Activated CD4-positive, alpha-beta T cell treated with anti-CD3 and anti-CD28 coated beads, Interleukin-2, amount 10 ng/mL, durations not matched to agents 7 days and 5 days (primary cell): ENCODE measurements at regions not wholly inside any gene's neighbourhood (a gene's known extent, or its start where the extent isn't known, plus 50 kb on each side); places are given as distances from the start of the nearest gene placed in this dataset.

Source experiments
- CTCF ChIA-PET: fragments of 350-600 bp; sonication (Branson Sonifier 250); formaldehyde crosslinking; loops from one replicate; lab custom pipeline; 2021; ENCODE audit warnings: antibody characterized with exemption; lab: Charles Lee
- POLR2A ChIA-PET: fragments of 350-600 bp; sonication (Branson Sonifier 250); formaldehyde crosslinking; loops from one replicate; lab custom pipeline; 2021; ENCODE audit warnings: antibody characterized with exemption; lab: Charles Lee
- DNase-seq: peaks from one replicate; pipeline ENCODE4 v3.0.0-alpha.2; 2020
- H3K27ac Mint-ChIP-seq: one replicate; pipeline ENCODE4 v1.8.0; 2021; ENCODE audit warnings: mild to moderate bottlenecking, moderate library complexity, mixed read lengths
- H3K27me3 Mint-ChIP-seq: one replicate; pipeline ENCODE4 v1.8.0; 2021; ENCODE audit warnings: mixed read lengths
- H3K36me3 Mint-ChIP-seq: one replicate; pipeline ENCODE4 v1.8.0; 2021; ENCODE audit warnings: low read depth, mixed read lengths
- H3K4me1 Mint-ChIP-seq: one replicate; pipeline ENCODE4 v1.8.0; 2021; ENCODE audit warnings: mixed read lengths
- H3K4me3 Mint-ChIP-seq: one replicate; pipeline ENCODE4 v1.8.0; 2021; ENCODE audit warnings: mild to moderate bottlenecking, moderate library complexity, mixed read lengths
- H3K9me3 Mint-ChIP-seq: one replicate; pipeline ENCODE4 v1.8.0; 2021; ENCODE audit warnings: mixed read lengths

DNA sequence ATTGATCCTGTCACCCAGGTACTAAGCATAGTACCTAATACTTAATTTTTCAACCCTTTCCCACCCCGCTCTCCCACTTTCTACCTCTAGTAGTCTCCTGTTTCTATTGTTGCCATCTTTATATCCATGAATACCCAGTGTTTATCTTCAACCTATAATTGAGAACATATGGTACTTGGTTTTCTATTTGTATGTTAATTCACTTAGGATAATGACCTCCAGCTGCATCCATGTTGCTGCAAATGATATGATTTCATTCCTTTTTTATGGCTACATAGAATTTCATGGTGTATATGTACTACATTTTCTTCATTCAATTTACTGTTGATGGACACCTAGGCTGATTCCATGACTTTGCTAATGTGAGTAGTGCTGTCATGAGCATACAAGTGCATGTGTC lies 547.3 kb upstream of the NOVA1 start:
- DNase-seq = no peak
- Mint-ChIP-seq H3K4me1 (no peaks in the 10 kb centered on the region), H3K27ac (no peak overlapping the region), H3K36me3 (no peaks in the 10 kb centered on the region), H3K27me3 (no peaks in the 10 kb centered on the region), H3K4me3 (no peak overlapping the region), H3K9me3 (peaks cover 9% of the 10 kb centered on the region)
- CTCF ChIA-PET = no interaction called here
- POLR2A ChIA-PET = no interaction called here

GRCh38 chr14:27148143-27148542 lies 550.3 kb upstream of the NOVA1 start:
- H3K4me3 Mint-ChIP-seq = no peak overlapping the region
- peaks cover 9% of the 10 kb centered on the region for H3K9me3 Mint-ChIP-seq
- no peaks in the 10 kb centered on the region for H3K4me1 Mint-ChIP-seq
- no peak overlapping the region for H3K27ac Mint-ChIP-seq
- no peaks in the 10 kb centered on the region for H3K36me3 Mint-ChIP-seq
- ChIA-PET CTCF (no interaction called here), POLR2A (no interaction called here)
- DNase-seq = no peak
- H3K27me3 Mint-ChIP-seq = no peaks in the 10 kb centered on the region

GRCh38 chr14:27164139-27164538 lies 566.3 kb upstream of the NOVA1 start:
- CTCF ChIA-PET = no interaction called here
- Mint-ChIP-seq H3K4me1 (no peaks in the 10 kb centered on the region), H3K4me3 (no peak overlapping the region), H3K27ac (no peak overlapping the region), H3K9me3 (peaks cover 14% of the 10 kb centered on the region), H3K27me3 (no peaks in the 10 kb centered on the region), H3K36me3 (no peaks in the 10 kb centered on the region)
- DNase-seq = no peak
- POLR2A ChIA-PET = no interaction called here

GRCh38 chr14:27175489-27175888 lies 577.7 kb upstream of the NOVA1 start:
- Mint-ChIP-seq H3K4me3 (no peak overlapping the region), H3K9me3 (peaks cover 11% of the 10 kb centered on the region), H3K27me3 (no peaks in the 10 kb centered on the region), H3K4me1 (no peaks in the 10 kb centered on the region), H3K27ac (no peak overlapping the region), H3K36me3 (no peaks in the 10 kb centered on the region)
- CTCF ChIA-PET = no interaction called here
- POLR2A ChIA-PET = no interaction called here
- no peak for DNase-seq

- POLR2A ChIA-PET = no interaction called here
- Mint-ChIP-seq H3K36me3 (no peaks in the 10 kb centered on the region), H3K9me3 (peaks cover 6% of the 10 kb centered on the region), H3K27ac (no peak overlapping the region), H3K27me3 (no peaks in the 10 kb centered on the region), H3K4me3 (no peak overlapping the region), H3K4me1 (no peaks in the 10 kb centered on the region)
- no peak for DNase-seq
- CTCF ChIA-PET = no interaction called here
Measured at GRCh38 chr14:27181333-27181732, 583.5 kb upstream of the NOVA1 start.

DNA sequence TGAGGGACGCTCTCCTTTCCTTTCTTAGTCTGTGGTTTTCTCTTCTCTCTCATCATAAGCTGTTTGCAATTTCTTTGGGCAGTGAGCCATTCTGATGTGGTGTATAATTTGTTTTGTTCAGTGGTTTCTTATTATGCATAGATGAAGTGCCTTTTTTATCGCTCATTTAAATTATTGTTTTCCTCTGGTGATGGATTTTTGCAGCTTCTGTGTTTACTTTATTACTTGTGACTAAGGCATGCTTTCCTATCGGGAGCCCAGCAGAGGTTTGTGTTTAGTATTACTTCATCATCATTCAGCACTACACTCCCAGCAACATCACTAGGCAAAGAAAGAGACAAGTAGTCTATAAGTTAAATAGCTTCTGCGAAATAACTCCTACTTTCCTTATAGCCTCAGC lies 586.6 kb upstream of the NOVA1 start:
- H3K27ac Mint-ChIP-seq = no peak overlapping the region
- no peak for DNase-seq
- H3K9me3 Mint-ChIP-seq = peaks cover 6% of the 10 kb centered on the region
- H3K27me3 Mint-ChIP-seq = no peaks in the 10 kb centered on the region
- H3K4me1 Mint-ChIP-seq = no peaks in the 10 kb centered on the region
- CTCF ChIA-PET = no interaction called here
- POLR2A ChIA-PET = no interaction called here
- no peaks in the 10 kb centered on the region for H3K36me3 Mint-ChIP-seq
- H3K4me3 Mint-ChIP-seq = no peak overlapping the region

- ChIA-PET CTCF (no interaction called here), POLR2A (no interaction called here)
- Mint-ChIP-seq H3K4me3 (no peak overlapping the region), H3K27me3 (no peaks in the 10 kb centered on the region), H3K36me3 (no peaks in the 10 kb centered on the region), H3K4me1 (no peaks in the 10 kb centered on the region), H3K27ac (no peak overlapping the region), H3K9me3 (peaks cover 7% of the 10 kb centered on the region)
- no peak for DNase-seq
Measured at GRCh38 chr14:27186048-27186447, 588.2 kb upstream of the NOVA1 start.

DNA sequence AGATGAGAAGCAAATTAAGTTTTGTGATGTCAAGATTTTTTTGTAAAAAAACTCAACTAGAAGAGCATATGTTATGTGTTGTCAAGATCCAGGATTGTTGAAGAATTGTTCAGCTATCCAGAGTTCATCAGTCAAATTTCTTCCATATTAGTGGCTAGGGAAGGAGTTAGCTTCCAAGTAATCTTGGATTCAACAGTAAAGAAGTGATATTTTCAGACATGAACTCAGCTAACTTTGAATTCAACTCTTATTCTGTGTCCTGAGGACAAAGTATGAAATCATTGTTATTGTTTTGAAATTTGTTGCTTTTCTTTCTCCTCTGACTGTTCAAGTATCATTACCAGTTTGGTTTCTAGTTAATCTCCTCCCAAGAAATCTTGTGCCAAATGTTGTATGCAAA lies 589.3 kb upstream of the NOVA1 start:
- Mint-ChIP-seq H3K4me1 (no peaks in the 10 kb centered on the region), H3K9me3 (peaks cover 3% of the 10 kb centered on the region), H3K4me3 (no peak overlapping the region), H3K27me3 (no peaks in the 10 kb centered on the region), H3K27ac (no peak overlapping the region), H3K36me3 (no peaks in the 10 kb centered on the region)
- no peak for DNase-seq
- CTCF ChIA-PET = no interaction called here
- POLR2A ChIA-PET = no interaction called here

GRCh38 chr14:27190296-27190695 lies 592.5 kb upstream of the NOVA1 start:
- Mint-ChIP-seq H3K4me3 (no peak overlapping the region), H3K4me1 (no peaks in the 10 kb centered on the region), H3K27me3 (no peaks in the 10 kb centered on the region), H3K36me3 (no peaks in the 10 kb centered on the region), H3K9me3 (peaks cover 8% of the 10 kb centered on the region), H3K27ac (no peak overlapping the region)
- DNase-seq = no peak
- POLR2A ChIA-PET = no interaction called here
- CTCF ChIA-PET = no interaction called here

- H3K4me1 Mint-ChIP-seq = no peaks in the 10 kb centered on the region
- H3K27ac Mint-ChIP-seq = no peak overlapping the region
- ChIA-PET POLR2A (no interaction called here), CTCF (no interaction called here)
- no peak for DNase-seq
- no peaks in the 10 kb centered on the region for H3K36me3 Mint-ChIP-seq
- no peak overlapping the region for H3K4me3 Mint-ChIP-seq
- H3K27me3 Mint-ChIP-seq = no peaks in the 10 kb centered on the region
- peaks cover 4% of the 10 kb centered on the region for H3K9me3 Mint-ChIP-seq
Measured at GRCh38 chr14:27199272-27199671, 601.4 kb upstream of the NOVA1 start.

GRCh38 chr14:27205036-27205435 lies 607.2 kb upstream of the NOVA1 start:
- Mint-ChIP-seq H3K27me3 (no peaks in the 10 kb centered on the region), H3K36me3 (no peaks in the 10 kb centered on the region), H3K4me3 (no peak overlapping the region), H3K4me1 (no peaks in the 10 kb centered on the region), H3K27ac (no peak overlapping the region), H3K9me3 (peaks cover 8% of the 10 kb centered on the region)
- POLR2A ChIA-PET = no interaction called here
- CTCF ChIA-PET = no interaction called here
- DNase-seq = no peak

DNA sequence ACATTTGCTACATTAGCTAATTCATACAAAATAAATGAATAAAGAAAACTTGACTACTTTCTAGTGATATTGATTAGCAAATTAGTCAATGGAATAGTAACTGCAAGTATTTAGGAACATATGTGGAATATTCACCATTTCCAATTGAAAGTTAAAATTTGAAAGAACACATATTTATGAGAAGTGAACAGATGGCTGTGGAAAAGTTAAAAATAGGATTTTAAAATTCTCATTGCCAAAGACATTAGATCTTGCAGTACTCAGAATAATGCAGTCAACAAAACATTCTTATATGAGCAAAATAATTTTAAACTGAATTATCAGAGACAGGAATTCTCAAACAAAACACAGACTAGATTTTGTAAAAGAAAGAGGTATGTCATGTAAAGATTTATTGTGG lies 613.9 kb upstream of the NOVA1 start:
- ChIA-PET POLR2A (no interaction called here), CTCF (no interaction called here)
- Mint-ChIP-seq H3K36me3 (no peaks in the 10 kb centered on the region), H3K27ac (no peak overlapping the region), H3K4me3 (no peak overlapping the region), H3K9me3 (peaks cover 13% of the 10 kb centered on the region), H3K27me3 (no peaks in the 10 kb centered on the region), H3K4me1 (no peaks in the 10 kb centered on the region)
- DNase-seq = no peak

DNA sequence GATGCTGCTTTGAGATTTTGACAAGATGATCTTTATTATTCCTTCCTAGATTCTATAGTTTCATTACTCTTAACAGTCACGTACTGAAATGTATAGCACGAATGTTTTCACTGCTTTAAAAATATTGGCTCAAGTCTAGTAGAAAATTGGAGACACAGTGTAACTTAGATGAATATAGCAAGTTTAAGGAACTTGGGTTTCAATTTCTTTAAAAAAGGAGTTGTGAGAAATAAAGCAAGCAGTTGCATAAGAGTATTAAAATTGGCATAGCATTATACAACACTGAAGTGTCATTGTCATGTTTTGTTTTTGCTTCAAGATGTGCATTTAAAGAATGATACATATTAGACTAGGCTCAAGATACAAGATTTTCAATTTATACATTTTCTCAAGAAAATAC lies 624.8 kb upstream of the NOVA1 start:
- H3K27me3 Mint-ChIP-seq = no peaks in the 10 kb centered on the region
- CTCF ChIA-PET = no interaction called here
- no peak for DNase-seq
- H3K4me1 Mint-ChIP-seq = no peaks in the 10 kb centered on the region
- peaks cover 14% of the 10 kb centered on the region for H3K9me3 Mint-ChIP-seq
- no peaks in the 10 kb centered on the region for H3K36me3 Mint-ChIP-seq
- H3K27ac Mint-ChIP-seq = no peak overlapping the region
- H3K4me3 Mint-ChIP-seq = no peak overlapping the region
- POLR2A ChIA-PET = no interaction called here

DNA sequence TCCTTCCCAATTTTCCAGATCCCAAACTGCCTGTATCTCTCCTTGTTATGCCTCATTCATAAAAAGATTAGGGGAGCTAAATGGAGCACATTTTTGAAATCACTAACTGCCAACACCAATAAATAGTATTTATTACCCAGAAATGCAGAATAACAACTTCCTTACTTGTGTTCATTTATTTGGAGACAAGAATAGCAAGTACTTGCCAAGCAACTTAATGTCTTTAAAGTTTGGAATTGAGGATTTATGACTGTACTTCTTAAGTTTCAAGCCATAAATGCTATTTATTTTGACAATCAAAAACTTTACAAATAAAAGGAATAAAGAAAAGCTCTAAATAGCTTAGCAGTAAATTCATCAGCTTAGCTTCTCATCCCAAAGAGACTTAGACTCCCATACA lies 626.1 kb upstream of the NOVA1 start:
- Mint-ChIP-seq H3K4me3 (no peak overlapping the region), H3K27ac (no peak overlapping the region), H3K27me3 (no peaks in the 10 kb centered on the region), H3K4me1 (no peaks in the 10 kb centered on the region), H3K36me3 (no peaks in the 10 kb centered on the region), H3K9me3 (peaks cover 14% of the 10 kb centered on the region)
- ChIA-PET CTCF (no interaction called here), POLR2A (no interaction called here)
- no peak for DNase-seq

- Mint-ChIP-seq H3K4me3 (no peak overlapping the region), H3K27me3 (no peaks in the 10 kb centered on the region), H3K4me1 (no peaks in the 10 kb centered on the region), H3K36me3 (no peaks in the 10 kb centered on the region), H3K9me3 (peaks cover 8% of the 10 kb centered on the region), H3K27ac (no peak overlapping the region)
- DNase-seq = no peak
- POLR2A ChIA-PET = no interaction called here
- CTCF ChIA-PET = no interaction called here
Measured at GRCh38 chr14:27228053-27228452, 630.2 kb upstream of the NOVA1 start.
